ENCODE measurements at regions not wholly inside any gene's neighbourhood (a gene's known extent, or its start where the extent isn't known, plus 50 kb on each side); places are given as distances from the start of the nearest gene placed in this dataset.

- H3K4me2 ChIP-seq (ENCODE audit: low read depth, low read length, poor library complexity, severe bottlenecking): no peak overlapping the region
- no peaks in the 10 kb centered on the region for H3K4me1 ChIP-seq (ENCODE audit: insufficient read depth, low read length, poor library complexity, severe bottlenecking)
- no peaks in the 10 kb centered on the region for H3K9me2 ChIP-seq (replicated peaks; ENCODE audit: low read depth, low read length)
- no peaks in the 10 kb centered on the region for H3F3A ChIP-seq (ENCODE audit: low read depth)
- H3K9me3 ChIP-seq (ENCODE audit: insufficient read depth, low read depth, low read length): no peaks in the 10 kb centered on the region
- no peak overlapping the region for H2AFZ ChIP-seq (ENCODE audit: low read length)
- no peaks in the 10 kb centered on the region for H3K27me3 ChIP-seq (ENCODE audit: insufficient read depth, low read length, poor library complexity, severe bottlenecking)
- H3K79me2 ChIP-seq (ENCODE audit: insufficient read depth, low read length): no peaks in the 10 kb centered on the region
- TF ChIP-seq EZH2phosphoT487 (IDR thresholded peaks at IDR 0.05; ENCODE audit: borderline replicate concordance): no peak
- TF ChIP-seq CTCF (conservative IDR thresholded peaks at IDR 0.05; ENCODE audit: low read length): no peak
- no peak overlapping the region for H3K9ac ChIP-seq (ENCODE audit: low read depth, low read length, poor library complexity, severe bottlenecking)
- H4K20me1 ChIP-seq (ENCODE audit: insufficient read depth, low read length, poor library complexity, severe bottlenecking): no peaks in the 10 kb centered on the region
- H3K4me3 ChIP-seq (ENCODE audit: low read length, poor library complexity, severe bottlenecking): no peak overlapping the region
- no peaks in the 10 kb centered on the region for H3K36me3 ChIP-seq (ENCODE audit: insufficient read depth, low read length)
Measured at GRCh38 chr10:85280014-85280413, 951.6 kb downstream of the CCSER2 start.

DNA sequence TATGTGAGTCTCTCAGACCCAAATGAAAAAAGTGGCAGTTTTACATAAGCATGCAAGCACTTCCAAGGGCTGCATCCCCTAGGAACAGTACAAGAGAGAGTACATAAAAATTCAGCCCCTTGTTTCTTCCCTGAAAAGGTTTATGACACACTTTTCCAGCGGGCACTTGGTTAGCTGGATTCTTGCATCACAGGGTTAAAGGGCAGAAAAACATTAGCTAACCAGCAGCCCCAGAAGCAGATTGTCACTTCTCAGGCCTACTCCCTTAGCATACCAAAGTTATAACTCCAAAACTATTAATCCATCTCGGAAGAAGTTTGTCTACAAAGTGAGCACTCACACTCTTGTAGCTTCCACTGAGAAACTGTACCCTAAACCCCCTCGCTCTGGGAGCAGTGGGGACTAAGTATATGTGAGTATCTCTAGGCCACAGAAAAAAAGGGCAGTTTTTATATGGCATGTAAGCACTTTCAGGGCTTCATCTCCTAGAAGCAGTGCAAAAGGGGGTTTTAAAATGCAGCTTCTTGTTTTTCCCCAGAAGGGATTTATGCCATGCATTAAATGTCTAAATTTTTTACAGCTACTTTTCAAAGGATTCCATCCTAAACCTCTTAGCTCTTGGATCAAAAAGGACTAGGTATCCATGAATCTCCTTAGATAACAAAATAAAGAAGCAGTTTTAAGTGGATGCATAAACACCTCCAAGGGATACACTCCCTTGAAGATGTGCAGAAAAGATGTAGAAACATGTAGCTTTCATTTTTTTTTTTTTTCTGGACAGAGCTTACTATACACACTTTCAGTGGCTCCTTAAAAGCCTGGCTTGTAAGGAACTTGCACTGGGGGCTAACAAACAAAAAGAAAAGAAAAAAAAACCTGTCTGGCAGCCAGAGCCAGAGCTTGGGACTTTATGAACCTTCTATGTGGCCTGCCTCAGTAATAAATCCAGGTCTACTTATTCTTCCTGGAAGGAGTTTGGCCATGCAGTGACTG lies 956.7 kb downstream of the CCSER2 start:
- H3F3A ChIP-seq (ENCODE audit: low read depth): no peaks in the 10 kb centered on the region
- no peak for TF ChIP-seq CTCF (conservative IDR thresholded peaks at IDR 0.05; ENCODE audit: low read length)
- TF ChIP-seq EZH2phosphoT487 (IDR thresholded peaks at IDR 0.05; ENCODE audit: borderline replicate concordance): no peak
- no peaks in the 10 kb centered on the region for H3K9me2 ChIP-seq (replicated peaks; ENCODE audit: low read depth, low read length)
- H2AFZ ChIP-seq (ENCODE audit: low read length): no peak overlapping the region
- no peak overlapping the region for H3K9ac ChIP-seq (ENCODE audit: low read depth, low read length, poor library complexity, severe bottlenecking)
- H3K4me3 ChIP-seq (ENCODE audit: low read length, poor library complexity, severe bottlenecking): no peak overlapping the region
- no peaks in the 10 kb centered on the region for H3K79me2 ChIP-seq (ENCODE audit: insufficient read depth, low read length)
- no peaks in the 10 kb centered on the region for H3K9me3 ChIP-seq (ENCODE audit: insufficient read depth, low read depth, low read length)
- no peak overlapping the region for H3K4me2 ChIP-seq (ENCODE audit: low read depth, low read length, poor library complexity, severe bottlenecking)
- H3K27me3 ChIP-seq (ENCODE audit: insufficient read depth, low read length, poor library complexity, severe bottlenecking): no peaks in the 10 kb centered on the region
- H3K36me3 ChIP-seq (ENCODE audit: insufficient read depth, low read length): no peaks in the 10 kb centered on the region
- no peaks in the 10 kb centered on the region for H4K20me1 ChIP-seq (ENCODE audit: insufficient read depth, low read length, poor library complexity, severe bottlenecking)
- no peaks in the 10 kb centered on the region for H3K4me1 ChIP-seq (ENCODE audit: insufficient read depth, low read length, poor library complexity, severe bottlenecking)

- Histone ChIP-seq H3K79me2 (ENCODE audit: insufficient read depth, low read length) (no peaks in the 10 kb centered on the region), H3K36me3 (ENCODE audit: insufficient read depth, low read length) (no peaks in the 10 kb centered on the region), H3K4me3 (ENCODE audit: low read length, poor library complexity, severe bottlenecking) (no peak overlapping the region), H3K4me1 (ENCODE audit: insufficient read depth, low read length, poor library complexity, severe bottlenecking) (no peaks in the 10 kb centered on the region), H3K4me2 (ENCODE audit: low read depth, low read length, poor library complexity, severe bottlenecking) (no peak overlapping the region), H3K9ac (ENCODE audit: low read depth, low read length, poor library complexity, severe bottlenecking) (no peak overlapping the region), H2AFZ (ENCODE audit: low read length) (no peak overlapping the region), H4K20me1 (ENCODE audit: insufficient read depth, low read length, poor library complexity, severe bottlenecking) (no peaks in the 10 kb centered on the region), H3K9me2 (replicated peaks; ENCODE audit: low read depth, low read length) (no peaks in the 10 kb centered on the region), H3K27me3 (ENCODE audit: insufficient read depth, low read length, poor library complexity, severe bottlenecking) (no peaks in the 10 kb centered on the region), H3F3A (ENCODE audit: low read depth) (no peaks in the 10 kb centered on the region), H3K9me3 (ENCODE audit: insufficient read depth, low read depth, low read length) (no peaks in the 10 kb centered on the region)
- TF ChIP-seq CTCF (conservative IDR thresholded peaks at IDR 0.05; ENCODE audit: low read length) (no peak), EZH2phosphoT487 (IDR thresholded peaks at IDR 0.05; ENCODE audit: borderline replicate concordance) (no peak)
Measured at GRCh38 chr10:85293483-85293882, 965.1 kb downstream of the CCSER2 start.

All from Loucy (cell line).